GM18951 (cell line): ENCODE measurements at regions not wholly inside any gene's neighbourhood (a gene's known extent, or its start where the extent isn't known, plus 50 kb on each side); places are given as distances from the start of the nearest gene placed in this dataset.
"Not testable (repeated sequence)": the region's sequence is repeated elsewhere in the genome, so short reads cannot be mapped to it uniquely, and the experiment has no call there.

Source experiments
- POLR2A ChIP-seq: IDR thresholded peaks from 4 replicates; pipeline ENCODE4 v1.6.1; 2011; ENCODE audit warnings: mild to moderate bottlenecking; ENCODE audit not compliant: insufficient read length, insufficient read depth; ENCODE audit errors: extremely low read depth
- in situ Hi-C: fragments of 300-500 bp; cut with MboI; formaldehyde crosslinking; loops from one replicate; pipeline ENCODE4 v1.12.0; 2022; ENCODE audit warnings: low sequenced_read_pairs, mixed read lengths, inconsistent platforms; ENCODE audit not compliant: unreplicated experiment

GRCh38 chr2:106311041-106311370, 116.9 kb upstream of the UXS1 start:
- in situ Hi-C loops = no loop called here
- TF ChIP-seq POLR2A = no peak

- in situ Hi-C loops = no loop called here
- TF ChIP-seq POLR2A = no peak
Observed at GRCh38 chr2:106307860-106308259, 113.8 kb upstream of the UXS1 start.

- in situ Hi-C loops = no loop called here
Observed at GRCh38 chr2:106306387-106306786, 112.3 kb upstream of the UXS1 start.

GRCh38 chr2:106304612-106305184, 110.6 kb upstream of the UXS1 start:
- no peak for TF ChIP-seq POLR2A
- in situ Hi-C loops = no loop called here

More at GRCh38 chr2:106306387-106306786, 112.3 kb upstream of the UXS1 start:
- no peak for TF ChIP-seq POLR2A

GRCh38 chr2:106299696-106300095, 105.6 kb upstream of the UXS1 start:
- in situ Hi-C loops = no loop called here
- no peak for TF ChIP-seq POLR2A

GRCh38 chr2:106296182-106296815, 102.2 kb upstream of the UXS1 start:
- TF ChIP-seq POLR2A = no peak
- in situ Hi-C loops = no loop called here

- TF ChIP-seq POLR2A = no peak
- in situ Hi-C loops = no loop called here
Observed at GRCh38 chr2:106294182-106294581, 100.1 kb upstream of the UXS1 start.

GRCh38 chr2:106293271-106293783, 99.2 kb upstream of the UXS1 start:
- in situ Hi-C loops = no loop called here
- no peak for TF ChIP-seq POLR2A

- in situ Hi-C loops = no loop called here
Observed at GRCh38 chr2:106292627-106293026, 98.5 kb upstream of the UXS1 start.

GRCh38 chr2:106288873-106289272, 94.8 kb upstream of the UXS1 start:
- in situ Hi-C loops = no loop called here
- no peak for TF ChIP-seq POLR2A

More at GRCh38 chr2:106292627-106293026, 98.5 kb upstream of the UXS1 start:
- TF ChIP-seq POLR2A = no peak

- in situ Hi-C loops = no loop called here
- no peak for TF ChIP-seq POLR2A
Observed at GRCh38 chr2:106285237-106285829, 91.2 kb upstream of the UXS1 start.

- no peak for TF ChIP-seq POLR2A
- in situ Hi-C loops = no loop called here
Observed at GRCh38 chr2:106284691-106285202, 90.6 kb upstream of the UXS1 start.

- in situ Hi-C loops = no loop called here
- no peak for TF ChIP-seq POLR2A
Observed at GRCh38 chr2:106284255-106284654, 90.2 kb upstream of the UXS1 start.

- in situ Hi-C loops = not testable (repeated sequence)
Observed at GRCh38 chr2:106283228-106284152, 89.4 kb upstream of the UXS1 start.
